Activated CD4-positive, CD25-positive, alpha-beta regulatory T cell treated with anti-CD3 and anti-CD28 coated beads, Interleukin-2, amount 50 U/mL, for 24 hours (primary cell): ENCODE measurements at regions not wholly inside any gene's neighbourhood (a gene's known extent, or its start where the extent isn't known, plus 50 kb on each side); places are given as distances from the start of the nearest gene placed in this dataset.

Source experiments
- ATAC-seq, 2 donors: fragments of 150-1000 bp; cut with Tn5 transposase; one replicate each; pipeline ENCODE4 v1.10.0; 2021; ENCODE audit warnings: mild to moderate bottlenecking in 1 of 2, moderate library complexity in 1 of 2

DNA sequence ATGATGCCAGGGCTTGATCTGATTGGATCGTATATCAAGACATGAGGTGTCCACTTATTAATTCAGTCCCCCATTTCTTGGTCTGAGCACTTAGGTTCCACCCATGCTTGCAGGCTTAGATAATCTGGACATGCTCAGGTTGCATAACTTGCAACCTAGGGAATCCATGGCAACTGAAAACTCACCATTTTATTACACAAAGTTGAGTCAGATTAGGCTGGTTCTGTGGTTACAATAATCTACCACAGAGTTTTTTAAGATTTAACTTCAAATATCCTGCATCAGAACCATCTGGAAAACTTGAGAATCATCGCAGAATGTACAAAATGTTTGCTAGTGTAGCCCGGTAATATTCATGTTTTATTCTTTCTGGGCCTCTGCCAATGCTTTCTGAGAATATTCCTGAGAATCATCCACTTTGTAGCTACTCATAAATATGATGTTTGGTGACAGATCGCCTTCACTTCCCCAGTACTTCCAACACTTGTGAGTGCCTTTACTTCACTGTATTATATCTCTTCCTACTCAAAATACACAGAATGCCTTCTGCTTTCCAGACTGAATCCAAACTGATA, 707.2 kb upstream of the ADAMTS5 start:
- ATAC-seq = no peak

DNA sequence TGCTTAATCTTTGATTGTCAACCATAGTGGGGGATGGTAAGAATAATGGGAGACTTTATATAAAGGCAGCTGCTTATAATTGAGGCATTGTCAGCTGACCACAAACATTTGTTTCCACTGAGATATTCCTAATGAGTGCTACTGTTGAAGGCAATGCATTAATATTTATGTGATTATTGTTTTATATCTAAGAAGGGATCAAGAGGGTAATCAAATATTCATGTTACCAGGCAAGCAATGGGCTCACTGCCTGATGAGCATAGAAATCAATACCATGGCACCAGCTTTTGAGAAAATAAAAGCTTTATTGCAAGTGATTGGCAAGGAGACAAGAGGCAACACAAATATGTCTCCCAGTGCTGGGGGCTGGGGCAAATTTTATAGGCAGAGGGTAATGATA, 706.7 kb upstream of the ADAMTS5 start:
- ATAC-seq = no peak

DNA sequence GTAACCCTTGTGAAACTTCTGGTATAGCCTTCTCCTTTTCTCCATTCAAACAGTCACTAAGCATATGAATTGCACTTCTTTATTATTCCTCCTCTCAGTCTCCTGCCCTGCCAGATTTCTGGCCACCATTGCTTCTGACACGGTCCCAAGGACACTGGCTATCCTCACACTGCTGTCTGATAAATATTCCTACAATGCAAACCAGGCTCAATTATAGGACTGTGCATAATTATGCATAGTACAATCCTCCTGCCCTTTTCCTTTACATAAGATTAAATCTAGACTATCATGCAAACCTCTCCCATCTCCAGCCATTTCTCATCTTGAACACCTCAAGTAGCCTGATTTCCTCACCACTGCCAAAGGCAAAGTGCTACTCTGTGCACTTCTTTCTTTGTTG, 704.3 kb upstream of the ADAMTS5 start:
- no peak for ATAC-seq

DNA sequence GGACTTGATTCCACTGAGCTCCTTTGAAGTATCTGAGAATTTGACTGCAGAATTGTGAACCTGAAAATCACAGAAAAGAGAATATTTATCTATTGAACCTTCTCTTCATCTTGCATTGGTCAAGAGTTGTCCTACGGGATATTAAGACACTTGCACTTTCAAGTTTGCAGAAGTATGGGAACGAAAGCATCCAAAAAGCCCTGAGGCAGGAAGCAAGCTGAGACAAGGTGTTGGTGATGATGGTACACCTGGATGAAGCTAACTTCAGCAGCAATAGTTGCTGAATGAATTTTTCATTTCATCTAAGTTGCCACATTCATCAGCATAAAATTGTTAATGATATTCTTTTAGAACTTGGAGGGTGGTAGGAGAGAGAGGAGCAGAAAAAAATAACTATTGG, 686.6 kb upstream of the ADAMTS5 start:
- no peak for ATAC-seq

DNA sequence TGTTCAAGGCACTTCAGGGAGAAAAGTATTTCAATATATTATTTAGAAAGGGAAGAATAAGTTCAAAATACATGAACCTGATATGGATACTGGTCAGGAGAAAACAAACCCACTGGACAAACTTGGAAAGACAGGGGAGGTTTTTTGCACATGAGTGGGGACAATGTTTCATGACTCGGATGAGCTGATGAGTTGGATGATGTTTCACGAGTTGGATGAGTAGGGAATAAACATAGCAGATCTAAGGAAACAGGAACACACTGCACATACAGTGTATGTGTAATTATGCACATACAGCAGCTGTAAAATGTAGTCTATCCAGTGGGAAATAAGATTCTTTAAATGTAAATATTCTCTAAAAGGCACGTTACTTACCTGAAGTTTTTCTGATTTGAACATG, 682.9 kb upstream of the ADAMTS5 start:
- no peak for ATAC-seq

DNA sequence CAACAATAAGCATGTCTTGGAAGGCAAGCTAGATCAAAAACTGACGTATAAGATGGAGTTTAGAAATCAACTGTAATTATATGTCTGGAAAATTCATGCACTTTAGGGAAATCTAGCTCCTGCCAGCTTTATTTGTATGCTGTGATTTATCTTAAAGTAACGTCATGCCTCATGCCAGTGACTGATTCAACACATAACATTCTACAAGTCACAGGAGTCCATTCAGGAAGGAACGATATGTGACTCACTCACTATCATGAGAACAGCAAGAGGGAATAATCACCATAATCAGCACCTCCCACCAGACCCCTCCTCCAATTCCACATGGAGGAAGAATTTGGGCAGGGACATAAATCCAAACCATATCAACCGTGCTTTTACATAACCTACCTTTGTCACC, 682.4 kb upstream of the ADAMTS5 start:
- ATAC-seq = no peak

DNA sequence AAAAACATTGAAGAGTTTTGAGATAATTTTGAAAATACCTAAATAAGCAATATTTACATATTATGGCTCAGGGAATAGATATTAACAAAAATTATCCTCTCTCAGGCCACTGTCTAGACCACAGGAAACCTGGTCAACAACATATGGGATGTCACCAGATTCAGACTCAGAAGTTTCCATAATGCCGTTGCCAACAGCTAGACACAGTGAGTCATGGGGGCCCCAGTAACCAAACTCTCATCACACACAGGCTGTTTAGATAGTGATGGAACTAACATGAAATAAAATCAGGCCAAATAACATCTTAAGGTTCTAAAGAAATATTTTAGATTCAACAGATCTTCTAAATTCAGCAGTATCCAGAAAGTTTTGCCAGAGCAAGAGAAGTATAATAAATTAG, 681.7 kb upstream of the ADAMTS5 start:
- no peak for ATAC-seq

DNA sequence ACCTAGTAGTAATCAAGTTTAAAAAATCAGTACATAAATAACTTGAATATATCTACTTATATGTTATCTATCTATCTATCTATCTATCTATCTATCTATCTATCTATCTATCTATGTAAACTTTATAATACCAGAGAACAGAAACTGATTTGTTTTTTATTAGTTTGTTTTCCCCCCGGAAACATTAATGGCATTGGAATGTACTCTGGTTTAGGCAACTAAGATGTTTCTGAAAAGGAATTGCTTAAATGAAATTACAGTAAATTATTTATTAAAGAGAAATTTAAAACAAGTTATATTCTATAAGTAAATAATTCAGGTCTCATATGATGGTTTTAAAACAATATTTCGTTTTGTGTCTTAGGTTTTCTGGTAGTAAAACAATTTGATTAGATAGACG, 681.0 kb upstream of the ADAMTS5 start:
- no peak for ATAC-seq

DNA sequence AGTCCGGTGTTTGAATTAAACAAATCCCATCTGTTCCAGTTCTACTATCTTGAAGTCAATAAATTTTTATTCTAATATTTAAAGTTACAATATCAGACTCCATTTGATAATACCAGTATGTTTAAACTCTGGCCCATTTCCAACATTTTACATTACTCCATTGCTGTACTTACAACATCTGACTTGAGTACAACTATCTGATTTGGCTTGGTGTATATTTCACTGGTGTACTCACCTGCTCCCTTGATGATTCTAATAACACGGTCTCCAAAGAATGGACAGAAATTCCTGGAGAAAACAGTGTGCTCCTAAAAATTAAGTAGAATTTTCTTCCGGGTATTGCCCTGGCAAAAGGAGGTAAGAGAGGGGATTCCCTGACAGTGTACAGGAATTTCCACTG, 680.5 kb upstream of the ADAMTS5 start:
- no peak for ATAC-seq

DNA sequence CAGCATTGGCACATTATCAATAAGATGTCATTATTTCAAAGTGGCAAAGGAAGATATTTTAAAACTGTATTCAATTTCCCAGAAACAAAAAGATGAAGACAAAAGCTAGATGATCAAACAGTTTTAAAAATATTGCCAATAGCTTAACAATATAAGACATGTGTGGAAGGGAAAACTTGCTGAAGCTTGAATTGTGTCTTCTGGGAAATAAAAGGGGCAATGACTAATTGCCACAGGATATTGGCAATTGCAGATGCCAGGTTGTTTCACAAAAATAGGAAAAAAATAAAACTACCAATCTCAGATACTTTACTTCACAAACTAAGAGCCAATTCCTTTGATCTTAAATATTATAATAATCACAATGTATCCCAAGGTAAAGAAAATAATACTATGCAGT, 679.8 kb upstream of the ADAMTS5 start:
- ATAC-seq = no peak

DNA sequence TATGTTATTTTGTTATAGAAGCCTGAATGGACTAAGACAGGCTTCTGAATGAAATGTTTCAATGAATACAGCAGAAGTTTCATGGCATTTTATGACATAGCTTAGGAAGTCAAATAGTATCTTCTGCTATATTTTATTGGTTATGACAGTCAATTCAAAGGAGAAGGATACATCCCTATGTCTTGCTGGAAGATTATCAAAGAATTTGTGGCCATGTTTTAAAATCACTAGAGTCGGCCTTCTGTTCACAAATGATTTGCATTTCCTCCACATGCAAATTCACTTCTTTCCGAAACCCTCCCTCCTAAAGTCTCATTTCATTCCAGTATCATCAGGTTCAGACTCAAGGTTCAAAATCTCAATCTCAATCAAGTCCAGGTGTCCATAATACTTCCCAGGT, 679.2 kb upstream of the ADAMTS5 start:
- no peak for ATAC-seq

DNA sequence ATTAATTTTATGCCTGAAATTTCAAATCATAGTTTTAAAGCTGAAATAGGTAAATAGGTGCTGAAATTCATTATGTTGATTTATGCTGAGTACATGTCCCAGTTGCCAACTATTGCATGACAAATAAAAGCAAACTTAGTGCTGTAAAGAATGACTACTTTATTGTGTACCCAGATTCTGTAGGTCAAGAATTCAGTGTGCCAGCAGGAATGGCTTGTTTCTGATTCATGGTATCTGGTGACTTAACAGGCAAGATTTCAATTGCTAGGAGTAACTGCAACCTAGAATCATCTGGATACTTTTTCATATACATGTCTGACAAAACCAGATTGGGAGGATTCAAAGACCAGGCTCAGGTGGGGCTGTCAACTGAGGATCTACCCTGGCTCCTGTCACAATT, 678.4 kb upstream of the ADAMTS5 start:
- no peak for ATAC-seq

DNA sequence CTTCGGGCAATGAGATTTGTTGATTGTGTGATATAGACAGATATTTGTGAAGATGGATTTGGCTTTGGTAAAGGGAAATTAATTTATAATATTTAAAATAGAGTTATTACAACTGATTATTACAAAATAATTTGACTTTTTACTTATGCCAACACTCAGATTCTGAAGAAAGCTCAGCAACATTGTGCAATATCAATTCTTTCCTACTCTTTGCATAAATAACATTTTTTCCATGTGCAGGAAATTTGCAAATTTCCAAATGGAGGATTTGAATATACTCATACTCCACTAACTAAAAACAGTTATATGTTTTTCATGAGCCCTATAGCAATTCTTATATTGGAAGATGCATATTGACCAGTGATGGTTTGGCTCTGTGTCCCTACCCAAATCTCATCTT, 676.4 kb upstream of the ADAMTS5 start:
- ATAC-seq = no peak

DNA sequence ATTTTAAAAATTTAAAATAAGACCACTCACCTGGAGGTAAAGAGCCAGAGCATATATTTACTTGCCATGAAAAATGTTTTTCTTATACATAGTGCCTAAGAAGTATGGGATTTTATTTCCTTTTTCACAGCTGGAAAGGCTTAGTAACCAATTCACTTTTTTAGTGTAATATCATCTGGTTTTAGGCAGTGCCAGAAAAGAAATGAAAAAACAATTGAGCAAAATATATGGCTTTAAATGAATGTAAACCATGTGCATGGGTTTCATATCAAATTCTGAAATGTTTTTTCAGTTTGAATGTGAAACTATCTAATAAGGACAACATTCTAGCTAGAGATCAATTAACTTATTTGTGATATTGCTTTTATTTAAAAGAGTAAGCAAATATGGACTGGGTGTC, 672.4 kb upstream of the ADAMTS5 start:
- ATAC-seq = no peak

DNA sequence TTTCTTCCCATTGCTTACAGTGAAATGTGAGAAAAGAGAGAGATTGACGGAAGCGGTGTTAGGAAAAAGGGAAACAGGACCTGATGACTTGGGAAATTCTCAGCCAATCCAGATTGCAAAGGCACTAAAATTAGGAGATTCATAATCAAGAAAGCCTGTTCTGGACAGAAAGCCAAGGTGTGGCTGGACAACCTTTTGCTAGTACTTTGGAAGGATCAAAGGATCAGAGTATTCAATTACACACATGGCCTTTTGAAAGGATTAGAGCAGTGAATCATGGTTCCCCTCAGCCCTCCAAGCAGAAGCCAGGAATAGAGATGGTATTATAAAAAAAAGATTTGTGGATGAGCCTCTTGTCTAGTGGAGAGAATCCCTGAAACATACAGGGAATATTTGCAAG, 669.8 kb upstream of the ADAMTS5 start:
- ATAC-seq = no peak

DNA sequence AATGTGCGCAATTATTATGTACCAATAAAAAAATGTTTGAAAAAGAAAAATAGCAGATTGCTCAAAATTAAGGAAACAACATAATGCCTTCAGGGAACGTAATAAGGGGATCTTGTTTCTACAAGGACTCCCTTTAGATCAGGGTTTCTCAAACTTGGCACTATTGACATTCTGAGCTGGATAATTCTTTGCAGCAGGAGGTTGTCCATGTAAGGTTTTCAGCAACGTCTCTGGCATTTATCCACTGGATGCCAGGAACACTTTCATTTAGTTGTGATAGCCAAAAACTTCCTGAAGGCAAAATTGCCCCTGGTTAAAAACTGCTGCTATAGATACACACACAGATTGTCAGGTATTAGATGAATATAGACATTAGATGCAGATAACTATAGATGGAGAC, 666.7 kb upstream of the ADAMTS5 start:
- ATAC-seq = no peak

DNA sequence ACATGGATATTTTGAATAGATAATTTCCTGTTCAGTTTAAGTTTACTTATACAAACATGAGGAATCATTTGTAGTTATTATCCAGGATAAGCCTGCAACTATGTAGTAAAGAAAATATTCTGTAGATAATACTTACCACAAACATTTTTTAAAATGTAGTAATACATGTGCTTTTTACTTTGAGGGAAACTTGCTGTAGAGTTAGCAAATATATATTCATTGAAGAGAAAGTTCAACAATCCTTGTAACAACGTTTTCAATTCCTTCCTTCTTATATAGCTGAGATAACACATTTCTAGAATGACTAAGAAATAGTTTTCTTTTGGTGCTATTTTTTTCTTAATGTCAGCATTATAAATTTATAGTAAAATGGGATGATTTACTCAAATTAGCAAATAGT, 664.6 kb upstream of the ADAMTS5 start:
- ATAC-seq = no peak

DNA sequence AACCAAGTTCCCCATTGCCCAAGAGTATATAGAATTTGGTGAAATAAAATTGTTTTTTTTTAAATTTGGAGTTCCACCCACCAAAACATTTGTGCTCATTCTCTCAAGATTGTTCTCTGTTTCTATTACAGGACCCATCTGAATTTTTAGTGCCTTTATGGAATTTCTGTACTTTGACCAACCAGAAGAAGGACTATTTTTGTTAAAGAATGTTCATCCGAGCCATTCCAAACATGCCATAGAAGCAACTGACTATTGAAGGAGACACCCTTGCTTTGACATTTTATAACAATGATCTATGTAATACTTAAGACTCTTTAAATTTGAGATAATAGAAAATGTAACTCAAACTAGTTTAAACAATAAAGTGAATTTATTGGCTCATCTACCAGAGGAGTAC, 655.7 kb upstream of the ADAMTS5 start:
- ATAC-seq = no peak

DNA sequence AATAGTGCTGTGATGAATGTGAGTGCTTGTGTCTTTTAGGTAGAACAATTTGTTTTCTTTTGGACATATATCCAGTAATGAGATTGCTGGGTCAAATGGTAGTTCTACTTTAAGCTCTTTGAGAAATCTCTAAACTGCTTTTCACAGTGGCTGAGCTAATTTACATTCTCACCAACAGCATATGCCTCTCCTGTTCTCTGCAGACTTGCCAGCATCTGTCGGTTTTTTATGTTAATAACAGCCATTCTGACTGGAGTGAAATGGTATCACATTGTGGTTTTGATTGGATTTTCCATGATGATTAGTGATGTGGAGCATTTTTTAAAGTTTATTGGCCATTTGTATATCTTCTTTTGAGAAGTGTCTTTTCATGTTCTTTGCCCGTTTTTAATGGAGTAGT, 647.3 kb upstream of the ADAMTS5 start:
- ATAC-seq = no peak

DNA sequence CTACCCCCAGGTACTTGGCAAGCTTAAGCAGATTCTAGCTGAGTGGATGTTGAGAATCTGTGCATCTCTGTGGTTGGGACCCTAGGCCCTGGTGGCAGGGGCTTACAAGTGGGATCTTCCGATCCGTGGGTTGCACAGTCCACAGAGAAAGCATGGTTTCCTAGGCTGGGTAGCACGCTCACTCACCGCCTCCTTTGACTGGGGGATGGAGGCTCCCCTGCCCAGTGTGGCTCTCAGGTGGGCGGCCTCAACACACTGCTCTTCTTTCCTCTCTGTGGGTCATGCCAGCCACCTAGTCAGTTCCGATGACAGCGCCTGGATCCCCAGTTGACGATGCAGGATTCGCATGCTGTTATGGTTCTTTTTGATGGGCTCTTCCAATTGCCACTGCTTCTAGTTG, 639.5 kb upstream of the ADAMTS5 start:
- ATAC-seq = no peak

DNA sequence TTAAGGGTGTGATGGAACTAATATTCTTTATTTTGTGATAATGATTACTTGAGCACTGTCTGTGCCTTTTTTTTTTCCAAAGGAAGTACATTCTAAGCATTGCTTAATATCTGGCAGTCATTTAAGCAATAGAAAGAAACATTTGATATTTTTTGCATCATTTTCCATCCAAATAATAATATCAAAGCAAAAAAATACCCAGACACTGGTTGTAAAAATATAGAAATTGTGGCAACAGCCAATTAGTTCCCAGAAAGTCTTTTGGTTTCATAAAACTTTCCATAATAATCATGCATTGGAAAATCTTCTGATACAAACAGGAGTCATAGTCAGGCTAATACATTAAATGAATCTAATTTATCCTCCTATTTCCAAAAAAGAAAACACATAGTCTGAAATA, 629.3 kb upstream of the ADAMTS5 start:
- ATAC-seq = no peak

DNA sequence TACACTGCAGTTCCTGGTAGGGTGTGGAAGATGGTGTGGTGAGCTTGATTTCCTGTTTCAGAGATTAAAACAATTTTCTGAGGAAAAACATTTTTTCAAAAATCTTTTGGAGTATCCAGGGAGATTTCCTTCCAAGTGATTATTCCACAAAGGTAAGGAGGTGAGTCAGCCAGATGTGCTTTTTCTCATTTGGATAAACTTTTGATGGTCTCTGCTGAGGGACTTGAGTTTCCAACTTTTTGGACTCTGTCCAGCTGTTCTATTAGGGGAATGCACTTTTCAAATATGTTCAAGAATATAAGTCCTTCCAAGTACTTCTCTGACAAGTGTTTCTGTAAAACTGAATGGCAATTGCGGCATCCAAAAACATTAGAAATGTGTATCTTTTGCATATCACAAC, 628.8 kb upstream of the ADAMTS5 start:
- no peak for ATAC-seq

DNA sequence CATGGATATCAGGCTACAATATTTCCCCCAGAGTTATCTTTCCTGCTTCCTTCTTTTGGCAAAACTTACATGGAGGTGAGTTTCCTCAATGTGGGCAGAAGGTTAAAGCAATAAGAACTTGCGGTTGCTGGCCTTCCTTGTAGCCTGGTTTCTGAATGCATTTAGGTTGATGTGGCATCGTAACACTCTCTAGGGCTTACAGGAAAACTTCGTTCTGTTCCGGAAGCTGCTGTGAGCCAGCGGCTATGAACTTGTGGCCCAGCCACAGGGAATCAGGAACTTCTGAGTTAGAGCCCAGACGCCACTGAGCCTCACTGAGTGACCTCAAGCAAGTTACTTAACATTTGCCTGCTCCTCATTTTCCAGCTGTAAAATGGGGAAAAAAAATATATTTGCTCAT, 623.4 kb upstream of the ADAMTS5 start:
- no peak for ATAC-seq

DNA sequence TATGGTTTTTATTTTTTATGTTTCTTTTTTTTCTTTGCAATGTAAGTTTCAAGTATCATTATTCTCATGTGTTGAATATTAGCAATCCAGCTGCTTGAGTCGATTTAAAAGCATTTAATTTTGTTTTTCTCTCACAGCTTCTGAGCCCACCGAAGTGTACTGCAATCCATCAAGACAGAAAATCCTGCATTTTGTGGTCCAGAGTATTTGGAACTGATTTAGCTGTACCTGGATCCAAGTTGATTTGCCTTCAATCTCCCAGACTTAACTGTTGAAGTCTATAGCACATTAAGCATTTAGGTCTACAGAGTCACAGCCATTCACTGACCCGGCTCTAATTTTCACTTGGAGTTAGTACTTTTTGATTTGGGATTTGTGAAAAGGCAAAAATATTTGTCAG, 622.9 kb upstream of the ADAMTS5 start:
- ATAC-seq = no peak

DNA sequence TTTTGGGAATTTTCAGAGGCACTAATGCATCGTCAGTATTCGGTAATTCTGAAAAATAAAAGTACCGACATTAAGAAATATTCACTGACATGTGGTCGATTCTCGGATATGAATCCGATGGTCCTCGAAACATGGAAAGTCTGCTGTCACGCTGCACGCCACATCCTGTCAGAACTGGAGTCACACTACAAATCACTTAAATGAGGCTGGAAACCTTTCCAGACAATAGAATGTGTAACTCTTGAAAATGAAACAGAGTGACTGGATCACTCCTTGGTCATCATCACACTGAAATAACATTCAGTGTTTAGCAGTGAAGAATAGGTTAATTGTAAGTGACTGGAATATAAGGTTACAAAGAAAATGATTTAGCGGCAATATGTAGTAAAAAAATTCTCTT, 620.1 kb upstream of the ADAMTS5 start:
- no peak for ATAC-seq

DNA sequence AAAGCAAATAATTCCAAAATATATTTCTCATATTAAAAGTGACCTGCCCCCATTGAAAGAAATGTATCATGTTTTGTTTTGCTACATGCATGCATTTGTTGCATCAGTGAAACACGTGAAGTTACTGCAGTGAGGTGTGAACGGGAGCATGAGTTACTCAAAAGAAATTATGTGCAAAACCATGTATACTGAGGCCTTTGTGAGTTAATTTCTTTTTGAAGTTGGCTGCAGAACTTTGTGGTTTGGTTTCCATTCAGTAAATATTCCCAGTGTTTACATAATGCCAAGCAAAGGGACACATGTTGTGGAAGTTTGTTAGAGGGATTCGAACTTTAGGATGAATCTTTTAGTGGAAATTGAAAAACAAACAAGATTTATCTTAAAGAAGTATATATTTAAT, 619.4 kb upstream of the ADAMTS5 start:
- no peak for ATAC-seq
